HPDE6-E6E7 (cell line): ENCODE measurements at regions not wholly inside any gene's neighbourhood (a gene's known extent, or its start where the extent isn't known, plus 50 kb on each side); places are given as distances from the start of the nearest gene placed in this dataset.
A peak's percentile ranks its signal among the peaks of the same experiment; 100 is the strongest.

Experiments
- DNase-seq: peaks from one replicate; pipeline ENCODE4 v3.0.0; 2011; ENCODE audit warnings: missing footprints; ENCODE audit errors: extremely low spot score

GRCh38 chr15:94008104-94009074 lies 223.0 kb upstream of the MCTP2 start:
- no peak for DNase-seq

GRCh38 chr15:94004697-94005096 lies 226.7 kb upstream of the MCTP2 start:
- no peak for DNase-seq

GRCh38 chr15:94002041-94002440 lies 229.3 kb upstream of the MCTP2 start:
- DNase-seq, result no peak

- no peak for DNase-seq
Measured at GRCh38 chr15:94001255-94001801, 230.0 kb upstream of the MCTP2 start.

- no peak for DNase-seq
Measured at GRCh38 chr15:94000606-94001005, 230.8 kb upstream of the MCTP2 start.

GRCh38 chr15:93997071-93997658 lies 234.2 kb upstream of the MCTP2 start:
- DNase-seq, result no peak

GRCh38 chr15:93989440-93989998 lies 241.8 kb upstream of the MCTP2 start:
- no peak for DNase-seq

GRCh38 chr15:93987068-93987467 lies 244.3 kb upstream of the MCTP2 start:
- DNase-seq, result no peak

- no peak for DNase-seq
Measured at GRCh38 chr15:93986400-93986984, 244.9 kb upstream of the MCTP2 start.

GRCh38 chr15:93985925-93986324 lies 245.4 kb upstream of the MCTP2 start:
- DNase-seq, result no peak

- DNase-seq, result no peak
Measured at GRCh38 chr15:93985176-93985575, 246.2 kb upstream of the MCTP2 start.

GRCh38 chr15:93983526-93983925 lies 247.8 kb upstream of the MCTP2 start:
- DNase-seq, result no peak

GRCh38 chr15:93982226-93982727 lies 249.1 kb upstream of the MCTP2 start:
- no peak for DNase-seq

GRCh38 chr15:93981706-93982105 lies 249.7 kb upstream of the MCTP2 start:
- no peak for DNase-seq

GRCh38 chr15:93980261-93980911 lies 251.0 kb upstream of the MCTP2 start:
- no peak for DNase-seq

- peak; percentile 62 for DNase-seq
Measured at GRCh38 chr15:93974804-93975481, 256.4 kb upstream of the MCTP2 start.

- DNase-seq, result no peak
Measured at GRCh38 chr15:93973287-93973686, 258.1 kb upstream of the MCTP2 start.

GRCh38 chr15:93968773-93969172 lies 262.6 kb upstream of the MCTP2 start:
- no peak for DNase-seq

GRCh38 chr15:93965304-93965908 lies 266.0 kb upstream of the MCTP2 start:
- no peak for DNase-seq

- DNase-seq, result no peak
Measured at GRCh38 chr15:93954985-93955571, 276.3 kb upstream of the MCTP2 start.
